ENCODE measurements at regions not wholly inside any gene's neighbourhood (a gene's known extent, or its start where the extent isn't known, plus 50 kb on each side); places are given as distances from the start of the nearest gene placed in this dataset.

DNA sequence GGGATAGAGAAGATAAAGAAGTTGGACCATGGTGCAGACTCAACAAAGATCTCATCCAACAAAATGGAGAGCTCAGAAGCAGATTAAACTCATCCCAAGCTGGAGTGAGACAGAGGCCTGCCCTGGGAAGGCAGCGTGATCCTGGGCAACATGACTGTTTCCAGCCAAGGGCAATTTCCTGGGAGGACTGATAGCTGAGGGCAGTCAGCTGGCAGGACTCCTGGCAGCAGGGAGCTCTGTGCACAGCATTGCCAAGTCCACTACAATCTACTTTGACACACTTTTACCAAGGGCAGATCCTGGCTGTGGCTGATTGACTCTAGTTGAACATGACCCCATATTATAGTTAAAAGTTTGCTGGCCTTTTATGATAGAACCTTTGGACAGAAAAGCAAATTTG lies 357.3 kb upstream of the RASGEF1B start:
- Histone ChIP-seq H3K4me1 (no peaks in the 10 kb centered on the region), H3K27ac (no peak overlapping the region), H3K36me3 (no peaks in the 10 kb centered on the region), H3K9me3 (no peaks in the 10 kb centered on the region), H3K9ac (ENCODE audit: low read depth in 2 of 2, low read length in 2 of 2) (no peak overlapping the region), H3K27me3 (no peaks in the 10 kb centered on the region), H3K4me3 (no peak overlapping the region)
- TF ChIP-seq, protein P1, sequence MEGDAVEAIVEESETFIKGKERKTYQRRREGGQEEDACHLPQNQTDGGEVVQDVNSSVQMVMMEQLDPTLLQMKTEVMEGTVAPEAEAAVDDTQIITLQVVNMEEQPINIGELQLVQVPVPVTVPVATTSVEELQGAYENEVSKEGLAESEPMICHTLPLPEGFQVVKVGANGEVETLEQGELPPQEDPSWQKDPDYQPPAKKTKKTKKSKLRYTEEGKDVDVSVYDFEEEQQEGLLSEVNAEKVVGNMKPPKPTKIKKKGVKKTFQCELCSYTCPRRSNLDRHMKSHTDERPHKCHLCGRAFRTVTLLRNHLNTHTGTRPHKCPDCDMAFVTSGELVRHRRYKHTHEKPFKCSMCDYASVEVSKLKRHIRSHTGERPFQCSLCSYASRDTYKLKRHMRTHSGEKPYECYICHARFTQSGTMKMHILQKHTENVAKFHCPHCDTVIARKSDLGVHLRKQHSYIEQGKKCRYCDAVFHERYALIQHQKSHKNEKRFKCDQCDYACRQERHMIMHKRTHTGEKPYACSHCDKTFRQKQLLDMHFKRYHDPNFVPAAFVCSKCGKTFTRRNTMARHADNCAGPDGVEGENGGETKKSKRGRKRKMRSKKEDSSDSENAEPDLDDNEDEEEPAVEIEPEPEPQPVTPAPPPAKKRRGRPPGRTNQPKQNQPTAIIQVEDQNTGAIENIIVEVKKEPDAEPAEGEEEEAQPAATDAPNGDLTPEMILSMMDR (IDR thresholded peaks at IDR 0.05), result no peak
- DNase-seq, result no peak
- intact Hi-C loops (cut with DNase I), result no loop called here

DNA sequence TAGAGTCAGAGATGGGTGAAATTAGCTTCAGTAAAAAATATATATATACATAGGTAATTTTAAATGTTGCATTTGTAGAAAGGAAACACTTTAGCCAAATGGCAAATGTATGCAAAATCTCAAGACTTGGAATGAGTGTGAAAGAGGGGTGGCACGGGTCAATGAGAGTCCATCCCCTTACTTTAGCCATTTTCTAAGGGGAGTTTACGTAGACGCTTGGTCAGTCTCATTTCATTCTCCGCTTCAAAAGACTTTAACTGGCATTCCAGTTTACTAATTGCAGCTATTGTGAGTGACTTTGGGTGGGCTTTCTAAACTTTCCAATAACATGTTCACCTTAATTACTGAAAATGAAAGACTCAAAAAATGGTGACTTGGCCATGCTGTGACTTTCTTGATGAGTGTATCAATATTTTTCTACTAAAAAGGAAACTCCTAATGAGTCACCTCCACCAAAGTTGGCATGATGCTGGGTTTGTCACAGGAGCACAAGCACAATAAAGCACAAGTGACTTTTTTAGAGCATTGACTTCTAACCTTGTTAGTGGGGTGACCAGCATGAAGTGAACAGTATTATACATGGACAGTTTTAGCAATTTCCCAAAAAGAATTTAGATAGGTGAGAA lies 356.0 kb upstream of the RASGEF1B start:
- DNase-seq, result no peak
- TF ChIP-seq, protein P1 (IDR thresholded peaks at IDR 0.05), result no peak
- intact Hi-C loops (cut with DNase I), result no loop called here

DNA sequence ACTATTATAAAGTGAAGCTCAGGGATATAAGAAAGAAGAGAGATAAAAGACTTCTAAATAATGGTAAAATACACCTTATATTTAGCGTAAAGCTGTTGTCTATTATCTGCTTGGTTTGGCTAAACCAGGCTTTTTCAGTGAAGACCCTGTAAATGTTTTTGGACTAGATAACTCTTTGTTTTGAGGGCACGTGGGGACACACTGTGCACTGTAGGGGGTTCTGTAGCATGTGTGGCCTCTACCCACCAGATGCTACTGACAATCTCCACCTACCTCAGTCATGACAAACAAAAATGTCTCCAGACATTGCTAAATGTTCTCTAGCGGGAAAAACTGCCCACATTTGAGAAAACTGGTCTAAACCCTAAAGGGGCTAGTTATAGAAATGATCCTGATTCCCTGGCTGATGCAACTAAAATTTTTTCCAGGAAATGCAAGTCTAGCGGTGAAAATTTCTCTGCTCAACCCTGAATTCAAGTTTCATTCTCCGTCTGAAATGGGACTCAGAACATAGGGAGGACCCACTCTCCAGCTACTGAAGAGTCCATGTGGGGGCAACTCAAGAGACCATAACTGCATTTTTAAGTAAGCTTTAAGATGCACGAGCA lies 355.2 kb upstream of the RASGEF1B start:
- Histone ChIP-seq H3K4me1 (no peaks in the 10 kb centered on the region), H3K9ac (ENCODE audit: low read depth in 2 of 2, low read length in 2 of 2) (no peak overlapping the region), H3K27me3 (no peaks in the 10 kb centered on the region), H3K4me3 (no peak overlapping the region), H3K27ac (no peak overlapping the region), H3K9me3 (no peaks in the 10 kb centered on the region), H3K36me3 (no peaks in the 10 kb centered on the region)
- TF ChIP-seq, protein P1 (IDR thresholded peaks at IDR 0.05), result no peak
- DNase-seq, result no peak
- intact Hi-C loops (cut with DNase I), result no loop called here

More for the DNA sequence above, 356.0 kb upstream of the RASGEF1B start:
- no peaks in the 10 kb centered on the region for H3K9me3 ChIP-seq
- H3K27me3 ChIP-seq, result no peaks in the 10 kb centered on the region
- no peaks in the 10 kb centered on the region for H3K36me3 ChIP-seq
- no peak overlapping the region for H3K4me3 ChIP-seq
- no peak overlapping the region for H3K9ac ChIP-seq (ENCODE audit: low read depth in 2 of 2, low read length in 2 of 2)
- H3K27ac ChIP-seq, result no peak overlapping the region
- no peaks in the 10 kb centered on the region for H3K4me1 ChIP-seq

DNA sequence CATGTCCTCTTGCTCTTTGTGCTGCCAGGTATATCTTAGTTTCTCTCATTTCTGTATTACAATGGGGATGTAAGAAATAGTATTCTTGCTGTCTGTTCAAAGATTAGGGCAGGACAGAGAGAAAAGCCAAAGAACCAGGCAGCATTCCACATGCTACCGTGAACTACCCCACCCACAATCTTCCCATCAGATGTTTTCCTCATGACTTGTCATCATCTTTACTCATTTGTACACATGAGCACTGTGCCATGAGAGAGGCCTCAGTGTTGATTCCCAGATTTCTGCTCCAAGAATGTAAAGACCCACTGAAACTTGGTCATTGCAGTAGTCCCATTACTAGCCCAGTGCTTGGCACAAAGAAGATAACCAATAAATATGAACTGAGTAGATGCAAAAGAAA lies 354.6 kb upstream of the RASGEF1B start:
- H3K4me3 ChIP-seq, result no peak overlapping the region
- H3K27ac ChIP-seq, result no peak overlapping the region
- H3K9ac ChIP-seq (ENCODE audit: low read depth in 2 of 2, low read length in 2 of 2), result no peak overlapping the region
- TF ChIP-seq, protein P1 (IDR thresholded peaks at IDR 0.05), result no peak
- H3K36me3 ChIP-seq, result no peaks in the 10 kb centered on the region
- intact Hi-C loops (cut with DNase I), result no loop called here
- no peaks in the 10 kb centered on the region for H3K27me3 ChIP-seq
- no peaks in the 10 kb centered on the region for H3K4me1 ChIP-seq
- no peak for DNase-seq
- H3K9me3 ChIP-seq, result no peaks in the 10 kb centered on the region

DNA sequence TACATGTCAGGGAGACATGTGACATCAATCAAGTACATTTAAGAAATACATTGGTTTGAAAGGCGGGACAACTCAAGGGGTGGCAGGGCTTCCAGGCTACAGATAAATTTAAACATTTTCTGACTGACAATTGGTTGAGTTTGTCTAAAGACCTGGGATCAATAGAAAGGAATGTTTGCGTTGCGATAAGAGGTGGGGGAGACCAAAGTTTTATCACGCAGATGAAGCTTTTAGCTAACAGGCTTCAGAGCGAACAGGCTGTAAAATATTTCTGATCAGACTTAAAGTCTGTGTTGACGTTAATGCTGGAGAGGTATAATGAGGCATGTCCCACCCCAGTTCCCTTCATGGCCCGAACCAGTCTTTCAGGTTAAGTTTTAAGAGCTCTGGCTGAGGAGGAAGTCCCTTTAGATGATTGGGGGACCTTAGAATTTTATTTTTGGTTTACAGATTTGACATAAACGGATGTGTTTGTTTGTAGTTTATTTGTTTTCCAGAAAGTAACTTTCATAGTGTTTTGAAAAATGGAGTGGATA lies 346.7 kb upstream of the RASGEF1B start:
- DNase-seq, result no peak
- TF ChIP-seq, protein P1 (IDR thresholded peaks at IDR 0.05), result no peak
- intact Hi-C loops (cut with DNase I), result no loop called here
- Histone ChIP-seq H3K36me3 (no peaks in the 10 kb centered on the region), H3K4me3 (no peak overlapping the region), H3K4me1 (no peaks in the 10 kb centered on the region), H3K27ac (no peak overlapping the region), H3K9me3 (no peaks in the 10 kb centered on the region), H3K9ac (ENCODE audit: low read depth in 2 of 2, low read length in 2 of 2) (no peak overlapping the region), H3K27me3 (no peaks in the 10 kb centered on the region)

Data from colonic mucosa (tissue), 4 donors.